DOHH2 (cell line): ENCODE measurements at regions not wholly inside any gene's neighbourhood (a gene's known extent, or its start where the extent isn't known, plus 50 kb on each side); places are given as distances from the start of the nearest gene placed in this dataset.
"Not testable (repeated sequence)": the region's sequence is repeated elsewhere in the genome, so short reads cannot be mapped to it uniquely, and the experiment has no call there.

Experiments
- H3F3A ChIP-seq: fragments of 200-600 bp; sonication (generic), shearing (Covaris generic); 2 replicates; pipeline ENCODE4 v1.6.0; 2016; ENCODE audit warnings: antibody characterized with exemption, mild to moderate bottlenecking; ENCODE audit not compliant: control insufficient read depth, insufficient read depth
- H3K27ac ChIP-seq: fragments of 200-600 bp; sonication (generic); 2 replicates; pipeline ENCODE4 v1.5.1; 2014; ENCODE audit warnings: low read depth, mild to moderate bottlenecking, low read length, moderate library complexity
- H3K27me3 ChIP-seq: fragments of 200-600 bp; sonication (generic); 2 replicates; pipeline ENCODE4 v1.6.1; 2014; ENCODE audit warnings: mild to moderate bottlenecking, low read length, mixed read lengths; ENCODE audit not compliant: control insufficient read depth
- H3K36me3 ChIP-seq: fragments of 200-600 bp; sonication (generic); 2 replicates; pipeline ENCODE4 v1.6.1; 2014; ENCODE audit warnings: mild to moderate bottlenecking, low read length, moderate library complexity, mixed read lengths; ENCODE audit not compliant: control insufficient read depth
- H3K4me1 ChIP-seq: fragments of 200-600 bp; sonication (generic); 2 replicates; pipeline ENCODE4 v1.6.1; 2014; ENCODE audit warnings: mild to moderate bottlenecking, low read length, mixed read lengths; ENCODE audit not compliant: control insufficient read depth
- H3K4me2 ChIP-seq: fragments of 200-600 bp; sonication (generic); 2 replicates; pipeline ENCODE4 v1.6.0; 2014; ENCODE audit warnings: mild to moderate bottlenecking, low read length, moderate library complexity
- H3K4me3 ChIP-seq: fragments of 200-600 bp; sonication (generic); 2 replicates; pipeline ENCODE4 v1.5.1; 2014; ENCODE audit warnings: mild to moderate bottlenecking, low read length, mixed read lengths
- H3K79me2 ChIP-seq: fragments of 200-600 bp; sonication (generic); 2 replicates; pipeline ENCODE4 v1.6.1; 2014; ENCODE audit warnings: mild to moderate bottlenecking, low read length, mixed read lengths; ENCODE audit not compliant: control insufficient read depth
- H3K9me2 ChIP-seq: fragments of 200-600 bp; sonication (generic); replicated peaks from 2 replicates; pipeline ENCODE4 v1.6.1; 2014; ENCODE audit warnings: mild to moderate bottlenecking, low read length, mixed read lengths; ENCODE audit not compliant: control insufficient read depth
- H3K9me3 ChIP-seq: fragments of 200-600 bp; sonication (generic); 2 replicates; pipeline ENCODE4 v1.6.1; 2014; ENCODE audit warnings: antibody characterized with exemption, low read length, mixed read lengths; ENCODE audit not compliant: control insufficient read depth, insufficient read depth
- H4K20me1 ChIP-seq: fragments of 200-600 bp; sonication (generic); 2 replicates; pipeline ENCODE4 v1.6.0; 2014; ENCODE audit warnings: low read depth, mild to moderate bottlenecking, antibody characterized with exemption, low read length, moderate library complexity; ENCODE audit not compliant: control insufficient read depth, insufficient read depth
- EZH2phosphoT487 ChIP-seq: fragments of 200-600 bp; sonication (generic); IDR thresholded peaks from 2 replicates; pipeline ENCODE4 v1.6.1; 2017; ENCODE audit warnings: borderline replicate concordance, mild to moderate bottlenecking, antibody characterized with exemption, low read length, moderate library complexity, mixed read lengths
- TF ChIP-seq, protein P1 (sequence below): fragments of 200-600 bp; sonication (generic); IDR thresholded peaks from one replicate; pipeline ENCODE4 v1.5.1; 2014; ENCODE audit warnings: antibody characterized with exemption, mild to moderate bottlenecking, low read depth, low read length; ENCODE audit not compliant: poor library complexity, severe bottlenecking

DNA sequence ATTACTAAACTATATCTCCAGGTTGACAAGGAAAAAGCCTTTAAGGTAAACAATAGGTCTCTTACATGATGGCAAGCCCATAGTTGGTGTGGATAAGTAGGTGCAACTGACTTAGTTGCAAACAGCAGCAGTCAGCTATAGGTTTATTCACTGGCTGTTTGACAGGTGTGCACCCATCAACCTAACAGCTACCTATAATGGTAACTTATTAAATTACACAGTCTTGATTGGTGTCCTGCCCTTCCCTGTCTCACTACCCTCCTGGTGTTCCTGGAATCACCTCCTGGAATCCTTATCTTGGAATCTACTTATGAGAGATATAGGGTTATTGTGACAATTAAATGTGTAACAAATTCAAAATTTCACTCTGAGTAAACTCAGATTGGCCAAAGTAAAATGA is 467.8 kb upstream of the UBE2E2 start:
- Histone ChIP-seq H3K4me2 (no peak overlapping the region), H3F3A (no peaks in the 10 kb centered on the region), H3K4me1 (no peaks in the 10 kb centered on the region), H3K36me3 (no peaks in the 10 kb centered on the region), H3K4me3 (no peak overlapping the region), H3K27ac (no peak overlapping the region), H3K9me3 (no peaks in the 10 kb centered on the region), H4K20me1 (no peaks in the 10 kb centered on the region), H3K79me2 (no peaks in the 10 kb centered on the region), H3K9me2 (no peaks in the 10 kb centered on the region), H3K27me3 (no peaks in the 10 kb centered on the region)
- TF ChIP-seq, protein P1, sequence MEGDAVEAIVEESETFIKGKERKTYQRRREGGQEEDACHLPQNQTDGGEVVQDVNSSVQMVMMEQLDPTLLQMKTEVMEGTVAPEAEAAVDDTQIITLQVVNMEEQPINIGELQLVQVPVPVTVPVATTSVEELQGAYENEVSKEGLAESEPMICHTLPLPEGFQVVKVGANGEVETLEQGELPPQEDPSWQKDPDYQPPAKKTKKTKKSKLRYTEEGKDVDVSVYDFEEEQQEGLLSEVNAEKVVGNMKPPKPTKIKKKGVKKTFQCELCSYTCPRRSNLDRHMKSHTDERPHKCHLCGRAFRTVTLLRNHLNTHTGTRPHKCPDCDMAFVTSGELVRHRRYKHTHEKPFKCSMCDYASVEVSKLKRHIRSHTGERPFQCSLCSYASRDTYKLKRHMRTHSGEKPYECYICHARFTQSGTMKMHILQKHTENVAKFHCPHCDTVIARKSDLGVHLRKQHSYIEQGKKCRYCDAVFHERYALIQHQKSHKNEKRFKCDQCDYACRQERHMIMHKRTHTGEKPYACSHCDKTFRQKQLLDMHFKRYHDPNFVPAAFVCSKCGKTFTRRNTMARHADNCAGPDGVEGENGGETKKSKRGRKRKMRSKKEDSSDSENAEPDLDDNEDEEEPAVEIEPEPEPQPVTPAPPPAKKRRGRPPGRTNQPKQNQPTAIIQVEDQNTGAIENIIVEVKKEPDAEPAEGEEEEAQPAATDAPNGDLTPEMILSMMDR, result no peak
- TF ChIP-seq EZH2phosphoT487, result no peak

DNA sequence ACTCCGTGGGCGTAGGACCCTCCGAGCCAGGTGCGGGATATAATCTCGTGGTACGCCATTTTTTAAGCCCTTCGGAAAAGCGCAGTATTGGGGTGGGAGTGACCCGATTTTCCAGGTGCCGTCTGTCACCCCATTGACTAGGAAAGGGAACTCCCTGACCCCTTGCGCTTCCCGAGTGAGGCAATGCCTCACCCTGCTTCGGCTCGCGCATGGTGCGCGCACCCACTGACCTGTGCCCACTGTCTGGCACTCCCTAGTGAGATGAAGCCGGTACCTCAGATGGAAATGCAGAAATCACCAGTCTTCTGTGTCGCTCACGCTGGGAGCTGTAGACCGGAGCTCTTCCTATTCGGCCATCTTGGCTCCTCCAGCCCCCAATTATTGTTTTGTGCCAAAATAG is 459.7 kb upstream of the UBE2E2 start:
- not testable (repeated sequence) for H3K27ac ChIP-seq, H3K9me2 ChIP-seq

DNA sequence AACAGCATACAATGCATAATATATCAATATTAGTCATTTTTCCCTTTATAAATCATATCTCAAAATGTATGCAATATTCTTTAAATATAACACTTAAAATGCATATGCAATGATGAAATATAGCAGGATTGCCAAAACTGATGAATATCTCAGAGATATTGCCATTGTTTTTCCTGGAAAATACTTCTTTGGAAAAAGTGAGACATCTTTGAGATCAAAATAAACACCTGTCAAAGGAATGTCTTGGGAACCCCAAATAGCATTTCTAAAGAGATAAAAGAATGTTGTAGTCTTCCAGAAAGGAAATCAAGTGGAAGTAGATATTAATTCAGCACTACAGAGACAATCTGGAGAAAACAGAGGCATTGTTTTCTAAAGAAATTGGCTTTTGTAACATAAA is 457.8 kb upstream of the UBE2E2 start:
- no peaks in the 10 kb centered on the region for H3K4me1 ChIP-seq
- no peaks in the 10 kb centered on the region for H3K9me2 ChIP-seq
- no peaks in the 10 kb centered on the region for H3K9me3 ChIP-seq
- H3K36me3 ChIP-seq, result no peaks in the 10 kb centered on the region
- TF ChIP-seq, protein P1, result no peak
- no peak for TF ChIP-seq EZH2phosphoT487
- no peaks in the 10 kb centered on the region for H3F3A ChIP-seq
- H4K20me1 ChIP-seq, result no peaks in the 10 kb centered on the region
- no peak overlapping the region for H3K4me2 ChIP-seq
- H3K27ac ChIP-seq, result no peak overlapping the region
- no peak overlapping the region for H3K4me3 ChIP-seq
- H3K27me3 ChIP-seq, result no peaks in the 10 kb centered on the region
- no peaks in the 10 kb centered on the region for H3K79me2 ChIP-seq

More for the DNA sequence above, 459.7 kb upstream of the UBE2E2 start:
- H3K27me3 ChIP-seq, H3K4me1 ChIP-seq, H3K36me3 ChIP-seq, H3K4me3 ChIP-seq, H3K9me3 ChIP-seq, H3K79me2 ChIP-seq, H4K20me1 ChIP-seq, H3F3A ChIP-seq, H3K4me2 ChIP-seq: not testable (repeated sequence)

DNA sequence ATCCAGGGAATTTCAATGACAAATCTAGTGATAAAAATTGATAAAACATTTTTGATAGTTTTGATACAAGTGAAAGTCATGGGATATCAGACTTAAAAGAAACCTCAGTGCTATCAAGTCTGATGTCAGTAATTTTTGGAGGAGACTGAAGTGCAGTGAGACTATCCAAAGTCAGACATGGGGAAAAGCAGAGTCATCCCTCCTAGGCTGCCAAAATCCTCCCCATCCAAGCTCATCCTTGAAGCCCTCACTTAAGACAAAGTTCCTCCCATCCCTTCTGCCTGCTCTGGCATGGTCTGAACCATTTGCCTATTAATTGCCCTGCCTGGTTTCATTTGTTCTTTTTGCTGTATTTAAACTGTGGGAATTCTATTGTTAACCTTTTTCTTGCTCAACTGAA is 456.9 kb upstream of the UBE2E2 start:
- no peaks in the 10 kb centered on the region for H4K20me1 ChIP-seq
- no peak overlapping the region for H3K4me3 ChIP-seq
- no peaks in the 10 kb centered on the region for H3K36me3 ChIP-seq
- no peak overlapping the region for H3K27ac ChIP-seq
- no peaks in the 10 kb centered on the region for H3K79me2 ChIP-seq
- H3K9me3 ChIP-seq, result no peaks in the 10 kb centered on the region
- H3K4me1 ChIP-seq, result no peaks in the 10 kb centered on the region
- no peaks in the 10 kb centered on the region for H3F3A ChIP-seq
- H3K27me3 ChIP-seq, result no peaks in the 10 kb centered on the region
- H3K9me2 ChIP-seq, result no peaks in the 10 kb centered on the region
- no peak overlapping the region for H3K4me2 ChIP-seq
- TF ChIP-seq, protein P1, result no peak
